OCI-LY7 (cell line): ENCODE measurements at regions not wholly inside any gene's neighbourhood (a gene's known extent, or its start where the extent isn't known, plus 50 kb on each side); places are given as distances from the start of the nearest gene placed in this dataset.
"Not testable (repeated sequence)": the region's sequence is repeated elsewhere in the genome, so short reads cannot be mapped to it uniquely, and the experiment has no call there.

Experiments used
- BruUV-seq: library from RNA; stranded (reverse); fragments of 400-500 nt; replicated peaks from 2 replicates; lab custom pipeline; 2021; lab: Mats Ljungman, UMichigan
- CTCF ChIA-PET: fragments of 300-600 bp; sonication (Branson Sonifier 250); formaldehyde crosslinking; loops from one replicate; lab custom pipeline; 2022; ENCODE audit warnings: antibody characterized with exemption; ENCODE audit not compliant: unreplicated experiment; lab: Charles Lee
- POLR2A ChIA-PET: fragments of 300-600 bp; sonication (Branson Sonifier 250); formaldehyde crosslinking; loops from one replicate; lab custom pipeline; 2022; ENCODE audit warnings: antibody characterized with exemption; lab: Charles Lee
- DNase-seq: peaks from one replicate; pipeline ENCODE4 v3.0.0-alpha.2; 2015; ENCODE audit warnings: low spot score
- H2AFZ ChIP-seq: fragments of 200-600 bp; sonication (generic), shearing (Covaris generic); 2 replicates; pipeline ENCODE4 v1.6.1; 2014; ENCODE audit warnings: mild to moderate bottlenecking, antibody characterized with exemption, low read length, moderate library complexity
- H3K27ac ChIP-seq: fragments of 200-600 bp; sonication (generic); 2 replicates; pipeline ENCODE4 v1.5.1; 2014; ENCODE audit warnings: mixed run types, low read depth, mild to moderate bottlenecking, moderate library complexity, low read length, inconsistent platforms; ENCODE audit not compliant: poor library complexity, severe bottlenecking
- H3K36me3 ChIP-seq: fragments of 200-600 bp; sonication (generic); 2 replicates; pipeline ENCODE4 v1.6.1; 2014; ENCODE audit warnings: mild to moderate bottlenecking, antibody characterized with exemption, low read length, moderate library complexity, mixed read lengths; ENCODE audit not compliant: insufficient read depth
- H3K4me1 ChIP-seq: fragments of 200-600 bp; sonication (generic); 2 replicates; pipeline ENCODE4 v1.5.1; 2014; ENCODE audit warnings: mild to moderate bottlenecking, low read length; ENCODE audit not compliant: insufficient read depth, poor library complexity, severe bottlenecking
- H3K4me2 ChIP-seq: fragments of 200-600 bp; sonication (generic); 2 replicates; pipeline ENCODE4 v1.6.1; 2014; ENCODE audit warnings: mild to moderate bottlenecking, low read length
- H3K4me3 ChIP-seq: fragments of 200-600 bp; sonication (generic); 2 replicates; pipeline ENCODE4 v1.5.1; 2014; ENCODE audit warnings: mild to moderate bottlenecking, low read depth, low read length; ENCODE audit not compliant: poor library complexity, severe bottlenecking
- H3K79me2 ChIP-seq: fragments of 200-600 bp; sonication (generic); 2 replicates; pipeline ENCODE4 v1.6.1; 2016; ENCODE audit warnings: low read depth, mild to moderate bottlenecking, low read length, moderate library complexity, mixed read lengths; ENCODE audit not compliant: insufficient read depth
- H3K9me2 ChIP-seq: fragments of 200-600 bp; sonication (generic); 2 replicates; pipeline ENCODE4 v1.6.1; 2016; ENCODE audit warnings: mild to moderate bottlenecking, low read length, mixed read lengths; ENCODE audit not compliant: insufficient read depth
- H3K9me3 ChIP-seq: fragments of 200-600 bp; sonication (generic); 2 replicates; pipeline ENCODE4 v1.6.1; 2014; ENCODE audit warnings: mild to moderate bottlenecking, mixed run types, low read length, mixed read lengths
- H4K20me1 ChIP-seq: fragments of 200-600 bp; sonication (generic); 2 replicates; pipeline ENCODE4 v1.6.1; 2014; ENCODE audit warnings: mild to moderate bottlenecking, antibody characterized with exemption, low read length, moderate library complexity, mixed read lengths; ENCODE audit not compliant: insufficient read depth
- CTCF ChIP-seq: fragments of 200-600 bp; sonication (generic); conservative IDR thresholded peaks from 2 replicates; pipeline ENCODE4 v1.5.1; 2014; ENCODE audit warnings: mild to moderate bottlenecking, antibody characterized with exemption, low read length, moderate library complexity, mixed read lengths
- EZH2phosphoT487 ChIP-seq: fragments of 200-600 bp; sonication (generic); IDR thresholded peaks from 2 replicates; pipeline ENCODE4 v1.6.1; 2018; ENCODE audit warnings: low read depth, borderline replicate concordance, mild to moderate bottlenecking, mixed run types, antibody characterized with exemption, low read length, moderate library complexity, mixed read lengths
- intact Hi-C: fragments of 100-400 bp; cut with micrococcal nuclease; formaldehyde crosslinking; loops from one replicate; pipeline ENCODE4 v1.10.0; 2022; ENCODE audit not compliant: unreplicated experiment

- no peaks in the 10 kb centered on the region for H3K9me2 ChIP-seq
- H3K79me2 ChIP-seq, result no peaks in the 10 kb centered on the region
- no peak for TF ChIP-seq EZH2phosphoT487
- intact Hi-C loops, result no loop called here
- BruUV-seq, result no TSS peak
- no peak overlapping the region for H3K4me3 ChIP-seq
- H3K4me2 ChIP-seq, result no peak overlapping the region
- H3K36me3 ChIP-seq, result no peaks in the 10 kb centered on the region
- CTCF ChIA-PET, result no interaction called here
- DNase-seq, result no peak
- H3K4me1 ChIP-seq, result no peaks in the 10 kb centered on the region
- H4K20me1 ChIP-seq, result no peaks in the 10 kb centered on the region
- H3K27ac ChIP-seq, result no peak overlapping the region
- H3K9me3 ChIP-seq, result no peaks in the 10 kb centered on the region
- no peak overlapping the region for H2AFZ ChIP-seq
- POLR2A ChIA-PET, result interaction anchor here (0.6 kb wide), 1 partner anchor 40 kb away, joined by 4 read pairs; no protein-coding TSS in a partner anchor
Measured at GRCh38 chr7:119967221-119967620, 305.8 kb upstream of the KCND2 start.

GRCh38 chr7:119968411-119968810, 304.6 kb upstream of the KCND2 start:
- intact Hi-C loops, result not testable (repeated sequence)

GRCh38 chr7:119969054-119969453, 303.9 kb upstream of the KCND2 start:
- intact Hi-C loops, result no loop called here
- no peaks in the 10 kb centered on the region for H3K36me3 ChIP-seq
- H3K9me2 ChIP-seq, result no peaks in the 10 kb centered on the region
- H3K27ac ChIP-seq, result no peak overlapping the region
- no peak for TF ChIP-seq CTCF
- TF ChIP-seq EZH2phosphoT487, result no peak
- H3K4me3 ChIP-seq, result no peak overlapping the region
- DNase-seq, result no peak
- no peaks in the 10 kb centered on the region for H3K4me1 ChIP-seq
- no peaks in the 10 kb centered on the region for H3K79me2 ChIP-seq
- no peak overlapping the region for H3K4me2 ChIP-seq
- no peaks in the 10 kb centered on the region for H3K9me3 ChIP-seq
- BruUV-seq, result no TSS peak
- no peak overlapping the region for H2AFZ ChIP-seq
- CTCF ChIA-PET, result no interaction called here
- POLR2A ChIA-PET, result no interaction called here
- H4K20me1 ChIP-seq, result no peaks in the 10 kb centered on the region

More at GRCh38 chr7:119968411-119968810, 304.6 kb upstream of the KCND2 start:
- H3K36me3 ChIP-seq, H3K4me3 ChIP-seq, H2AFZ ChIP-seq, H3K9me3 ChIP-seq, BruUV-seq, H3K4me1 ChIP-seq, H3K27ac ChIP-seq, H4K20me1 ChIP-seq, H3K9me2 ChIP-seq, H3K4me2 ChIP-seq, CTCF ChIA-PET, DNase-seq, POLR2A ChIA-PET, H3K79me2 ChIP-seq: not testable (repeated sequence)

GRCh38 chr7:119969763-119970162, 303.2 kb upstream of the KCND2 start:
- Histone ChIP-seq H3K4me2 (no peak overlapping the region), H4K20me1 (no peaks in the 10 kb centered on the region), H3K4me3 (no peak overlapping the region), H3K4me1 (no peaks in the 10 kb centered on the region), H2AFZ (no peak overlapping the region), H3K9me3 (no peaks in the 10 kb centered on the region), H3K79me2 (no peaks in the 10 kb centered on the region), H3K36me3 (no peaks in the 10 kb centered on the region), H3K9me2 (no peaks in the 10 kb centered on the region), H3K27ac (no peak overlapping the region)
- CTCF ChIA-PET, result no interaction called here
- intact Hi-C loops, result no loop called here
- POLR2A ChIA-PET, result no interaction called here
- no peak for DNase-seq
- TF ChIP-seq EZH2phosphoT487 (no peak), CTCF (no peak)
- no TSS peak for BruUV-seq
